Mesodermal cell (in vitro differentiated cells): ENCODE measurements at regions not wholly inside any gene's neighbourhood (a gene's known extent, or its start where the extent isn't known, plus 50 kb on each side); places are given as distances from the start of the nearest gene placed in this dataset.
"Not testable (repeated sequence)": the region's sequence is repeated elsewhere in the genome, so short reads cannot be mapped to it uniquely, and the experiment has no call there.

ENCODE experiments used
- H3K27ac ChIP-seq: 2 replicates; pipeline ENCODE4 v1.7.0; 2013; ENCODE audit warnings: mild to moderate bottlenecking, low read depth, low read length, moderate library complexity; ENCODE audit not compliant: severe bottlenecking
- H3K36me3 ChIP-seq: 2 replicates; pipeline ENCODE4 v1.7.1; 2013; ENCODE audit warnings: mild to moderate bottlenecking, low read length, moderate library complexity; ENCODE audit not compliant: control insufficient read depth, insufficient read depth
- H3K4me1 ChIP-seq: one replicate; pipeline ENCODE4 v1.7.1; 2013; ENCODE audit warnings: mild to moderate bottlenecking, low read length; ENCODE audit not compliant: insufficient read depth, control insufficient read depth, poor library complexity, severe bottlenecking
- H3K4me3 ChIP-seq: 2 replicates; pipeline ENCODE4 v1.7.0; 2013; ENCODE audit warnings: low read length, control low read depth, mild to moderate bottlenecking; ENCODE audit not compliant: insufficient read depth, poor library complexity, severe bottlenecking; ENCODE audit errors: extremely low read depth
- H3K9me3 ChIP-seq: 2 replicates; pipeline ENCODE4 v1.7.1; 2013; ENCODE audit warnings: mild to moderate bottlenecking, low read length, moderate library complexity; ENCODE audit not compliant: control insufficient read depth
- whole genome bisulfite sequencing, 2 experiments: methylation state at CpG; one replicate each; pipeline ENCODE4 v1.1.5; 2013; ENCODE audit warnings: missing lambda C conversion rate in 2 of 2; ENCODE audit not compliant: insufficient coverage in 2 of 2; 5-methylcytosine and 5-hydroxymethylcytosine counted together

DNA sequence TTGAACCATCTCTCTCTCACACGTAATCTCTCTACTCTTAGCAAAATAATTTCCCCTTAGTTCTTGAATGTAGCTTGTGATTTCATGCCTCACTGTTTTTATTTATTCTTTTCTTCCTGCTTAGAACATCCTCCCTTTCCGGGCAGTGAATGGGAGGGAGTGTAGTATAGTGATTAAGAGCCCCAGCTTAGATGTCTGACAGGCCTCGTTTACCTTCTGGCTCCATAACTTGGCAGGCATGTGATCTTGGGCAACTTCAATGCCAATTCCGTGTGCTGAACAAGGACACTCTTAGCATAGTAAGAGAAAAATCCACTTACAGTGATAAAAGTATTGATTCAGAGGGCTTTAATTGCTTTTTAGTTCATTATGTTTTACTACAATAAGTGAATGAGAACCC lies 96.3 kb upstream of the TNPO1 start:
- no peak overlapping the region for H3K4me3 ChIP-seq
- no peaks in the 10 kb centered on the region for H3K36me3 ChIP-seq
- no peaks in the 10 kb centered on the region for H3K4me1 ChIP-seq
- H3K9me3 ChIP-seq: no peaks in the 10 kb centered on the region
- 100% methylated on average over 1 of the region's 4 CpGs for WGBS, 2 experiments
- no peak overlapping the region for H3K27ac ChIP-seq

GRCh38 chr5:72711351-72711750 lies 105.1 kb upstream of the TNPO1 start:
- H3K9me3 ChIP-seq: no peaks in the 10 kb centered on the region
- WGBS, 2 experiments: 92 to 100% methylated on average over 1 to 2 of the region's 2 CpGs
- no peak overlapping the region for H3K27ac ChIP-seq
- H3K4me1 ChIP-seq: no peaks in the 10 kb centered on the region
- H3K4me3 ChIP-seq: no peak overlapping the region
- H3K36me3 ChIP-seq: no peaks in the 10 kb centered on the region

- WGBS, 2 experiments: no CpG with 5 or more reads among the region's 1 CpG
- H3K9me3 ChIP-seq: no peaks in the 10 kb centered on the region
- H3K4me3 ChIP-seq: no peak overlapping the region
Observed at GRCh38 chr5:72709341-72709740, 107.1 kb upstream of the TNPO1 start.

GRCh38 chr5:72705178-72705577 lies 111.3 kb upstream of the TNPO1 start:
- 100% methylated on average over 1 of the region's 1 CpG for WGBS, 2 experiments
- Histone ChIP-seq H3K4me3 (no peak overlapping the region), H3K27ac (no peak overlapping the region), H3K4me1 (no peaks in the 10 kb centered on the region), H3K36me3 (no peaks in the 10 kb centered on the region), H3K9me3 (no peaks in the 10 kb centered on the region)

More at GRCh38 chr5:72709341-72709740, 107.1 kb upstream of the TNPO1 start:
- no peaks in the 10 kb centered on the region for H3K36me3 ChIP-seq
- no peaks in the 10 kb centered on the region for H3K4me1 ChIP-seq
- no peak overlapping the region for H3K27ac ChIP-seq

DNA sequence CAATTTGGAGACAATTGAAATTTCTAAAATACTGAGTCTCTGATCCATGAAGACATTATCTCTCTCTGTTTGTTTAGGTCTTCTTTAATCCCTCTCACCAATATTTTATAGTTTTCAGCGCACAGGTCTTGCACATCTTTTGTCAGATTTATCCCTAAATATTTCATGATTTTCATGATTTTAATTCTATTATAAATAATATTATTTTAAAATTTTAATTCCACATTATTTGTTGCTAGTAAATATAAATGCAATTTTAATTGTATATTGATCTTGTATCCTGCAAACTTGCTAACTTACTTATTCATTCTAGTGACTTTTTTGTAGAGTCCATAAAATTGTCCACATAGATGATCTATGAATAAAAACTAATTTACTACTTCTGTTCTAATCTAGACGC lies 112.6 kb upstream of the TNPO1 start:
- no CpG with 5 or more reads among the region's 2 CpGs for WGBS, 2 experiments
- H3K9me3 ChIP-seq: no peaks in the 10 kb centered on the region

GRCh38 chr5:72702881-72703434 lies 113.5 kb upstream of the TNPO1 start:
- Histone ChIP-seq H3K4me3 (no peak overlapping the region), H3K36me3 (no peaks in the 10 kb centered on the region), H3K27ac (no peak overlapping the region), H3K9me3 (no peaks in the 10 kb centered on the region), H3K4me1 (no peaks in the 10 kb centered on the region)
- WGBS, 2 experiments: 92 to 97% methylated on average over 2 to 3 of the region's 5 CpGs

More for the DNA sequence above, 112.6 kb upstream of the TNPO1 start:
- Histone ChIP-seq H3K27ac (no peak overlapping the region), H3K4me1 (no peaks in the 10 kb centered on the region), H3K36me3 (no peaks in the 10 kb centered on the region), H3K4me3 (no peak overlapping the region)

DNA sequence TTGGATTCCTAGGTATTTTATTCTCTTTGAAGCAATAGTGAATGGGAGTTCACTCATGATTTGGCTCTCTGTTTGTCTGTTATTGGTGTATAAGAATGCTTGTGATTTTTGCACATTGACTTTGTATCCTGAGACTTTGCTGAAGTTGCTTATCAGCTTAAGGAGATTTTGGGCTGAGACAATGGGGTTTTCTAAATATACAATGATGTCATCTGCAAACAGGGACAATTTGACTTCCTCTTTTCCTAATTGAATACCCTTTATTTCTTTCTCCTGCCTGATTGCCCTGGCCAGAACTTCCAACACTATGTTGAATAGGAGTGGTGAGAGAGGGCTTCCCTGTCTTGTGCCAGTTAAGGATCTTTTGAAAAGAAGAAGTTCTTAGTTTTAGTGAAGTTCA lies 114.4 kb upstream of the TNPO1 start:
- H3K4me1 ChIP-seq, H3K36me3 ChIP-seq, H3K4me3 ChIP-seq, H3K9me3 ChIP-seq, H3K27ac ChIP-seq: not testable (repeated sequence)

- H3K4me3 ChIP-seq: no peak overlapping the region
- H3K4me1 ChIP-seq: no peaks in the 10 kb centered on the region
- no peaks in the 10 kb centered on the region for H3K36me3 ChIP-seq
- H3K27ac ChIP-seq: no peak overlapping the region
- WGBS, 2 experiments: 80 to 100% methylated on average over 1 to 3 of the region's 4 CpGs
- H3K9me3 ChIP-seq: no peaks in the 10 kb centered on the region
Observed at GRCh38 chr5:72698481-72698880, 118.0 kb upstream of the TNPO1 start.

DNA sequence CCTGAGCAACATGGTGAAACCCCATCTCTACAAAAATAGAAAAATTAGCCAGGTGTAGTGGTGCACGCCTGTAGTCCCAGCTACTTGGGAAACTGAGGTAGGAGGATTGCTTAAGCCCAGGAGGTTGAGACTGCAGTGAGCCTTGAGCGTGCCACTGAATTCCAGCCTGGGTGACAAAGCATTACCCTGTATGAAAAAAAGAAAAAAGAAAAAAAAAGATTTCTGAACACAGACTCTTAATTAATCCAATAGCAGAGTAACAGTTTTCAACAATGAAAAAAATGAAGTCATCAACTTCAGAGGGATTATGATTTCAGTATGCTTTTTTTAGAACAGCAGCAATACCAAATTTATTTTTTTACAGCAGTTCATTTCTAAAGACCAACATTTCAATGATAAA lies 118.8 kb upstream of the TNPO1 start:
- Histone ChIP-seq H3K4me3 (no peak overlapping the region), H3K9me3 (no peaks in the 10 kb centered on the region), H3K36me3 (no peaks in the 10 kb centered on the region), H3K4me1 (no peaks in the 10 kb centered on the region), H3K27ac (no peak overlapping the region)
- WGBS, 2 experiments: 80 to 100% methylated on average over 1 to 2 of the region's 2 CpGs

- Histone ChIP-seq H3K36me3 (no peaks in the 10 kb centered on the region), H3K4me3 (no peak overlapping the region), H3K27ac (no peak overlapping the region), H3K9me3 (no peaks in the 10 kb centered on the region), H3K4me1 (no peaks in the 10 kb centered on the region)
Observed at GRCh38 chr5:72695659-72696058, 120.8 kb upstream of the TNPO1 start.

GRCh38 chr5:72694856-72695255 lies 121.6 kb upstream of the TNPO1 start:
- WGBS, 2 experiments: 94% methylated on average over 2 of the region's 2 CpGs; no CpG with 5 or more reads in 1 of the 2 experiments
- H3K9me3 ChIP-seq: no peaks in the 10 kb centered on the region
- no peaks in the 10 kb centered on the region for H3K36me3 ChIP-seq
- no peaks in the 10 kb centered on the region for H3K4me1 ChIP-seq
- no peak overlapping the region for H3K27ac ChIP-seq
- no peak overlapping the region for H3K4me3 ChIP-seq
